ENCODE measurements at regions not wholly inside any gene's neighbourhood (a gene's known extent, or its start where the extent isn't known, plus 50 kb on each side); places are given as distances from the start of the nearest gene placed in this dataset.

- no peak for DNase-seq (ENCODE audit: low read depth)
These were observed 410.9 kb downstream of the INSC start for GRCh38 chr11:15525582-15525981.

GRCh38 chr11:15526032-15526431, 411.3 kb downstream of the INSC start:
- H3K4me3 ChIP-seq (replicated peaks; ENCODE audit: low read depth, low read length) = no peak overlapping the region
- DNase-seq (ENCODE audit: low read depth) = no peak
- no peak for TF ChIP-seq CTCF (IDR thresholded peaks at IDR 0.05; ENCODE audit: low read length, missing control alignments)

More at GRCh38 chr11:15525582-15525981, 410.9 kb downstream of the INSC start:
- H3K4me3 ChIP-seq (replicated peaks; ENCODE audit: low read depth, low read length) = no peak overlapping the region
- no peak for TF ChIP-seq CTCF (IDR thresholded peaks at IDR 0.05; ENCODE audit: low read length, missing control alignments)

GRCh38 chr11:15526859-15527450, 412.2 kb downstream of the INSC start:
- TF ChIP-seq CTCF (IDR thresholded peaks at IDR 0.05; ENCODE audit: low read length, missing control alignments) = no peak
- no peak for DNase-seq (ENCODE audit: low read depth)
- no peak overlapping the region for H3K4me3 ChIP-seq (replicated peaks; ENCODE audit: low read depth, low read length)

- no peak for DNase-seq (ENCODE audit: low read depth)
- TF ChIP-seq CTCF (IDR thresholded peaks at IDR 0.05; ENCODE audit: low read length, missing control alignments) = no peak
These were observed 417.7 kb downstream of the INSC start for GRCh38 chr11:15532432-15532831.

DNA sequence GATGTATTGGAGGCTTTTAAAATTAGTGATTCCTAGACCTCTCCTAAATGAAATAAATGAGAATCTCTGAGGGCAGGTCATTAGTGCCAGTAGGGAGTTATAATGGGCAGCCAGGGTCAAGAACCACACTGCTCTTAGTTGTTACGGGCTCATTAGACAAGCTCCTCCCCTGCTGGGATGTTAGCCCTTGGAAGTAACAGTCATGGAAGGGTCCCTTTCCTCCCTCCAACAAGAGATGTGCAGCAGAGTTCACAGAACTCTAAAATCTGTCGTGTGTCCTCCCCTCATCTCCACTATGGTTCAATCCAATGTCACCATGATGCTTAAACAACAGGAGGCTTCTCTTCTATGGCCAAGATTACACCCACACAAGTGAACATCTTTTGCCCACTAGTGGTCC, 419.5 kb downstream of the INSC start:
- DNase-seq (ENCODE audit: low read depth) = no peak
- TF ChIP-seq CTCF (IDR thresholded peaks at IDR 0.05; ENCODE audit: low read length, missing control alignments) = no peak
- no peak overlapping the region for H3K4me3 ChIP-seq (replicated peaks; ENCODE audit: low read depth, low read length)

More at GRCh38 chr11:15532432-15532831, 417.7 kb downstream of the INSC start:
- no peak overlapping the region for H3K4me3 ChIP-seq (replicated peaks; ENCODE audit: low read depth, low read length)

DNA sequence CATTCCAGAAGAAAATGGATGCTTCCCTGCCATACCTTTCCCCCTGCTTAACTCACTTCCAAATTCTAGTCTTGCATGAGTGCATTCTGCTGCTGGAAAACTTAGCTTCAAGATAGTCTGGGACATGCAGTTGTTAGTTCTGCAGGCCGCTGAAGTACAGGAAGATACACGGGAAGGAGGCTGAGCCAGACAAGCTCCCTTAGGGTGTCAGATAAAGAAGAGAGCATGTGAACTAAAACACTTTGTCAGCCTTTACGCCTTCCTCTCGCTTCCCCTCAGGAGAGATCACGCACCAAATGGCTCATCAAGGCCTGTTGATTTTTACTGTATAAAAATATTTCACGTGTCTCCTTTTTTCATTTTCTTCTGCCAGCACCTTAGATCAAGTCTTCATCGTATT, 420.7 kb downstream of the INSC start:
- no peak for TF ChIP-seq CTCF (IDR thresholded peaks at IDR 0.05; ENCODE audit: low read length, missing control alignments)
- DNase-seq (ENCODE audit: low read depth) = no peak
- H3K4me3 ChIP-seq (replicated peaks; ENCODE audit: low read depth, low read length) = no peak overlapping the region

DNA sequence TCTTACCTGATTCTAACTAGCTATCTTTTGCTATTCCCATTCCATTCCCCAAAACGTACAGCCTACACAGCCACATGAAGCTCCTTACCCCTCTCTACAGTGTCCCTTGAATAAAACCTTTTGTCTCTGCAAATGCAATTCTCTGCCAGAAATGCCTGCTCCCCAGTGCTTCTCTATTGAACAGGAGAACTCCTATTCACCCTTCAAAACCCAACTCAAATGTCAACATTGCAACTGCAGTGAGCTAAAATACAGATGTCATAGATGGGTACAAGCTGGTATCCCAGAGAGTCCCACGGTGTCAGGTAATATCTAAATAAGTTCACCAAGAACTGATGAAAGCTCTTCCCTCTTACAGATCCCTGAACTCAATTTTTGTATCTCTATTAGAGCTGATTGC, 421.7 kb downstream of the INSC start:
- no peak overlapping the region for H3K4me3 ChIP-seq (replicated peaks; ENCODE audit: low read depth, low read length)
- TF ChIP-seq CTCF (IDR thresholded peaks at IDR 0.05; ENCODE audit: low read length, missing control alignments) = no peak
- DNase-seq (ENCODE audit: low read depth) = no peak

All from fibroblast of pulmonary artery (primary cell).